ENCODE measurements at regions not wholly inside any gene's neighbourhood (a gene's known extent, or its start where the extent isn't known, plus 50 kb on each side); places are given as distances from the start of the nearest gene placed in this dataset.
"Not testable (repeated sequence)": the region's sequence is repeated elsewhere in the genome, so short reads cannot be mapped to it uniquely, and the experiment has no call there.

- no peak overlapping the region for H3K4me3 ChIP-seq (ENCODE audit: low read depth, low read length)
- TF ChIP-seq, protein P1, sequence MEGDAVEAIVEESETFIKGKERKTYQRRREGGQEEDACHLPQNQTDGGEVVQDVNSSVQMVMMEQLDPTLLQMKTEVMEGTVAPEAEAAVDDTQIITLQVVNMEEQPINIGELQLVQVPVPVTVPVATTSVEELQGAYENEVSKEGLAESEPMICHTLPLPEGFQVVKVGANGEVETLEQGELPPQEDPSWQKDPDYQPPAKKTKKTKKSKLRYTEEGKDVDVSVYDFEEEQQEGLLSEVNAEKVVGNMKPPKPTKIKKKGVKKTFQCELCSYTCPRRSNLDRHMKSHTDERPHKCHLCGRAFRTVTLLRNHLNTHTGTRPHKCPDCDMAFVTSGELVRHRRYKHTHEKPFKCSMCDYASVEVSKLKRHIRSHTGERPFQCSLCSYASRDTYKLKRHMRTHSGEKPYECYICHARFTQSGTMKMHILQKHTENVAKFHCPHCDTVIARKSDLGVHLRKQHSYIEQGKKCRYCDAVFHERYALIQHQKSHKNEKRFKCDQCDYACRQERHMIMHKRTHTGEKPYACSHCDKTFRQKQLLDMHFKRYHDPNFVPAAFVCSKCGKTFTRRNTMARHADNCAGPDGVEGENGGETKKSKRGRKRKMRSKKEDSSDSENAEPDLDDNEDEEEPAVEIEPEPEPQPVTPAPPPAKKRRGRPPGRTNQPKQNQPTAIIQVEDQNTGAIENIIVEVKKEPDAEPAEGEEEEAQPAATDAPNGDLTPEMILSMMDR (IDR thresholded peaks at IDR 0.05; ENCODE audit: low read depth, low read length, missing control alignments): no peak
- in situ Hi-C loops (cut with HindIII; ENCODE audit: low sequenced_read_pairs): loop anchor here (10.0 kb wide), 1 partner anchor 281 kb away; no protein-coding TSS in a partner anchor
- no peak for DNase-seq (ENCODE audit: low read depth)
These were observed 371.2 kb downstream of the NPIPA8 start for GRCh38 chr16:17965133-17965900.

- H3K4me3 ChIP-seq (ENCODE audit: low read depth, low read length): no peak overlapping the region
- no peak for DNase-seq (ENCODE audit: low read depth)
- in situ Hi-C loops (cut with HindIII; ENCODE audit: low sequenced_read_pairs): loop anchor here (10.0 kb wide), 1 partner anchor 279 kb away; no protein-coding TSS in a partner anchor
- TF ChIP-seq, protein P1 (IDR thresholded peaks at IDR 0.05; ENCODE audit: low read depth, low read length, missing control alignments): no peak
These were observed 372.3 kb downstream of the NPIPA8 start for GRCh38 chr16:17964196-17964595.

- no peak for DNase-seq (ENCODE audit: low read depth)
- in situ Hi-C loops (cut with HindIII; ENCODE audit: low sequenced_read_pairs): loop anchor here (10.0 kb wide), 1 partner anchor 279 kb away; no protein-coding TSS in a partner anchor
- TF ChIP-seq, protein P1 (IDR thresholded peaks at IDR 0.05; ENCODE audit: low read depth, low read length, missing control alignments): no peak
- H3K4me3 ChIP-seq (ENCODE audit: low read depth, low read length): no peak overlapping the region
These were observed 373.2 kb downstream of the NPIPA8 start for GRCh38 chr16:17963185-17963836.

DNA sequence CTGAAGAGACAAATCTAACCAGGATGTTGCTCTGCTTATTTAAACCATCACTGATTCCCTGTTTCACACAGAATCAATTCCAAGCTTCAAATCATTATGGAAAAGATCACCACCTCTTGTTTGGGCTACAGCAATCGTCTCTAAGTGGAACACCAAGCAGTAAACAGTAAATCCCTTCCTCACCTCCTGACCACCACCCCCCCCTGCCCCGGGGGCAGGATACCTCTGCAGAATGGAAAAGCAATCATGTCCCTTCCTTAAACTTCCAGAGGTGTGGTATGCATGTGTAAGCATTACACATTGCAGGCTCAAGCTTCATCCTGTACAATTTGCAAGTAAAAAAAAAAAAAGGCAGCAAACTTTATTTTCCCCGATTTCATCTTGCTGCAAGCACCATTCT lies 373.8 kb downstream of the NPIPA8 start:
- H3K4me3 ChIP-seq (ENCODE audit: low read depth, low read length): no peak overlapping the region
- no peak for DNase-seq (ENCODE audit: low read depth)
- in situ Hi-C loops (cut with HindIII; ENCODE audit: low sequenced_read_pairs): loop anchor here (10.0 kb wide), 1 partner anchor 278 kb away; no protein-coding TSS in a partner anchor
- TF ChIP-seq, protein P1 (IDR thresholded peaks at IDR 0.05; ENCODE audit: low read depth, low read length, missing control alignments): no peak

DNA sequence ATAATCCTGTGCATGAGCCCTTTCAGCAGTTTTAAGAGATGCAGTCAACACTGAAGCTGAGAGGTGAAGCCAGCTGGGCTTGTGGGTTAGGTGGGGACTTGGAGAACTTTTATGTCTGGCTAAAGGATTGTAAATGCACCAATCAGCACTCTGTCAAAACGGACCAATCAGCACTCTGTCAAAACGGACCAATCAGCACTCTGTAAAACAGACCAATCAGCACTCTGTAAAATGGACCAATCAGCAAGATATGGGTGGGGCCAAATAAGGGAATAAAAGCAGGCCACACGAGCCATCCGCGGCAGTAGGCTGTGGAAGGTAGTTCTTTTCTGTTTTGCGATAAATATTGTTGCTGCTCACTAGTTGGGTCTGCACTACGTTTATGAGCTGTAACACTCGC lies 374.7 kb downstream of the NPIPA8 start:
- in situ Hi-C loops (cut with HindIII; ENCODE audit: low sequenced_read_pairs): loop anchor here (10.0 kb wide), 1 partner anchor 277 kb away; no protein-coding TSS in a partner anchor
- H3K4me3 ChIP-seq (ENCODE audit: low read depth, low read length); DNase-seq (ENCODE audit: low read depth): not testable (repeated sequence)

- in situ Hi-C loops (cut with HindIII; ENCODE audit: low sequenced_read_pairs): no loop called here
- TF ChIP-seq, protein P1 (IDR thresholded peaks at IDR 0.05; ENCODE audit: low read depth, low read length, missing control alignments): no peak
- H3K4me3 ChIP-seq (ENCODE audit: low read depth, low read length): no peak overlapping the region
- DNase-seq (ENCODE audit: low read depth): no peak
These were observed 385.2 kb downstream of the NPIPA8 start for GRCh38 chr16:17951378-17951777.

GRCh38 chr16:17949982-17950250 lies 386.6 kb downstream of the NPIPA8 start:
- TF ChIP-seq, protein P1 (IDR thresholded peaks at IDR 0.05; ENCODE audit: low read depth, low read length, missing control alignments): no peak
- no peak for DNase-seq (ENCODE audit: low read depth)
- H3K4me3 ChIP-seq (ENCODE audit: low read depth, low read length): no peak overlapping the region
- in situ Hi-C loops (cut with HindIII; ENCODE audit: low sequenced_read_pairs): no loop called here

All from astrocyte of the cerebellum (primary cell).